ENCODE measurements at regions not wholly inside any gene's neighbourhood (a gene's known extent, or its start where the extent isn't known, plus 50 kb on each side); places are given as distances from the start of the nearest gene placed in this dataset.
A peak's percentile ranks its signal among the peaks of the same experiment; 100 is the strongest.

- peak; percentile 1 for DNase-seq
These were observed 628.9 kb downstream of the TLL1 start for GRCh38 chr4:166501941-166502382.

GRCh38 chr4:166502660-166503059 is 629.6 kb downstream of the TLL1 start:
- no peak for DNase-seq

GRCh38 chr4:166506051-166506450 is 633.0 kb downstream of the TLL1 start:
- no peak for DNase-seq

GRCh38 chr4:166512267-166512666 is 639.2 kb downstream of the TLL1 start:
- no peak for DNase-seq

GRCh38 chr4:166518315-166518714 is 645.3 kb downstream of the TLL1 start:
- DNase-seq, result no peak

- no peak for DNase-seq
These were observed 645.7 kb downstream of the TLL1 start for GRCh38 chr4:166518776-166519175.

- DNase-seq, result no peak
These were observed 646.7 kb downstream of the TLL1 start for GRCh38 chr4:166519774-166520173.

GRCh38 chr4:166527500-166527899 is 654.5 kb downstream of the TLL1 start:
- DNase-seq, result no peak

- DNase-seq, result no peak
These were observed 658.7 kb downstream of the TLL1 start for GRCh38 chr4:166531703-166532102.

- no peak for DNase-seq
These were observed 662.8 kb downstream of the TLL1 start for GRCh38 chr4:166535865-166536264.

- DNase-seq, result no peak
These were observed 665.5 kb downstream of the TLL1 start for GRCh38 chr4:166538491-166539005.

GRCh38 chr4:166546009-166546408 is 673.0 kb downstream of the TLL1 start:
- no peak for DNase-seq

- no peak for DNase-seq
These were observed 656.7 kb downstream of the SPOCK3 start for GRCh38 chr4:166577639-166578038.

- no peak for DNase-seq
These were observed 648.8 kb downstream of the SPOCK3 start for GRCh38 chr4:166585491-166585890.

- no peak for DNase-seq
These were observed 639.9 kb downstream of the SPOCK3 start for GRCh38 chr4:166594326-166594946.

- no peak for DNase-seq
These were observed 634.0 kb downstream of the SPOCK3 start for GRCh38 chr4:166600264-166600663.

GRCh38 chr4:166602068-166602467 is 632.2 kb downstream of the SPOCK3 start:
- no peak for DNase-seq

- no peak for DNase-seq
These were observed 611.8 kb downstream of the SPOCK3 start for GRCh38 chr4:166622425-166622977.

- DNase-seq, result no peak
These were observed 609.2 kb downstream of the SPOCK3 start for GRCh38 chr4:166625018-166625637.

- no peak for DNase-seq
These were observed 605.8 kb downstream of the SPOCK3 start for GRCh38 chr4:166628454-166628853.

- DNase-seq, result no peak
These were observed 598.9 kb downstream of the SPOCK3 start for GRCh38 chr4:166635367-166635766.

- no peak for DNase-seq
These were observed 596.5 kb downstream of the SPOCK3 start for GRCh38 chr4:166637816-166638215.

GRCh38 chr4:166655231-166655630 is 579.1 kb downstream of the SPOCK3 start:
- DNase-seq, result no peak

GRCh38 chr4:166655705-166656104 is 578.6 kb downstream of the SPOCK3 start:
- no peak for DNase-seq

Measured in NCI-H2029 (cell line).